Kidney (tissue), 13 donors: ENCODE measurements at regions not wholly inside any gene's neighbourhood (a gene's known extent, or its start where the extent isn't known, plus 50 kb on each side); places are given as distances from the start of the nearest gene placed in this dataset.
"Not testable (repeated sequence)": the region's sequence is repeated elsewhere in the genome, so short reads cannot be mapped to it uniquely, and the experiment has no call there.

ENCODE experiments used
- DNase-seq, 5 donors: peaks; one replicate each; pipeline ENCODE4 v3.0.0-alpha.2; 2013 to 2020
- FAIRE-seq: peaks from 2 replicates; lab custom pipeline; 2012; peaks lifted over from hg19 to GRCh38; lab: Jason Lieb, UNC
- H3K27ac ChIP-seq, 2 donors: one replicate each; pipeline ENCODE4 v1.7.0; 2013; ENCODE audit warnings: low read depth in 2 of 2, low read length in 2 of 2, inconsistent platforms in 1 of 2
- H3K27me3 ChIP-seq: one replicate; pipeline ENCODE4 v1.7.1; 2013; ENCODE audit warnings: low read length, inconsistent platforms; ENCODE audit not compliant: control insufficient read depth, insufficient read depth
- H3K36me3 ChIP-seq, 3 donors: one replicate each; pipeline versions ENCODE4 v1.7.0 to v1.7.1; 2013; ENCODE audit warnings: low read length in 3 of 3, control low read depth in 1 of 3, inconsistent platforms in 1 of 3; ENCODE audit not compliant: insufficient read depth in 3 of 3, control insufficient read depth in 2 of 3
- H3K4me1 ChIP-seq, 3 donors: one replicate each; pipeline versions ENCODE4 v1.7.0 to v1.7.1; 2013; ENCODE audit warnings: low read length in 3 of 3, inconsistent platforms in 1 of 3, low read depth in 1 of 3; ENCODE audit not compliant: control insufficient read depth in 2 of 3, insufficient read depth in 2 of 3
- H3K4me3 ChIP-seq, 3 donors: one replicate each; pipeline versions ENCODE4 v1.7.0 to v1.8.1; 2013; ENCODE audit warnings: low read length in 3 of 3, control low read depth in 1 of 3, inconsistent platforms in 1 of 3
- H3K9ac ChIP-seq, 3 donors: one replicate each; pipeline versions ENCODE4 v1.7.0 to v1.7.1; 2013; ENCODE audit warnings: low read length in 3 of 3, control low read depth in 1 of 3, inconsistent platforms in 1 of 3
- H3K9me3 ChIP-seq, 3 donors: one replicate each; pipeline versions ENCODE4 v1.7.0 to v1.7.1; 2013; ENCODE audit warnings: low read length in 3 of 3, control low read depth in 1 of 3, inconsistent platforms in 1 of 3; ENCODE audit not compliant: control insufficient read depth in 2 of 3, insufficient read depth in 1 of 3
- intact Hi-C: fragments of 100-400 bp; cut with DNase I; formaldehyde crosslinking; loops from one replicate; pipeline ENCODE4 v1.11.1; 2022
- TF ChIP-seq, protein P1 (sequence below): IDR thresholded peaks from 3 replicates; pipeline ENCODE4 v1.5.1; 2012; ENCODE audit warnings: mild to moderate bottlenecking, moderate library complexity, borderline replicate concordance; ENCODE audit not compliant: insufficient read depth; ENCODE audit errors: extremely low read depth
- donor health status: control.
- donor health status: control.
- donor health status: control.
- donor health status: control.
- donor health status: control.
- donor health status: DM: yes; HTN: yes; CAD: no.
- donor health status: Normal renal cell carcinoma (clear cell type).

DNA sequence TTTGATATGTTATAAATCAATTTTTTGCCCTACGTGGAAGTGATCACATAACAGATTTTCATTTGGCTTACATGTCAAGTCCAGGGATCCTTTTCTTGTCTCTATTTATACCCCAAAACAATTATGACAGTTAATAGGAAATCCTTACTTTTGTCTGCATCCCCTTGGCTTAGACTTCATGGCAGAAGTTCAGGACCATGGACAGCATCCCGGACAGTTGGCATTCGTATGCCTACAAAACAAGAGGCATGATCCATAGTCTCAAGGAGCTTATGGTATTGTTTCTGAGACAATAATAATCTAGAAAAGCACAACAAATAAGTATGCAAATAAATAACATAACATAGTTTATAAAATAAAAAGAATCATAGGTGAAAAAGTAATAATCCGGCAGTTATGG is 214.3 kb upstream of the GRIA1 start:
- H3K27ac ChIP-seq, result no peak overlapping the region
- TF ChIP-seq, protein P1, sequence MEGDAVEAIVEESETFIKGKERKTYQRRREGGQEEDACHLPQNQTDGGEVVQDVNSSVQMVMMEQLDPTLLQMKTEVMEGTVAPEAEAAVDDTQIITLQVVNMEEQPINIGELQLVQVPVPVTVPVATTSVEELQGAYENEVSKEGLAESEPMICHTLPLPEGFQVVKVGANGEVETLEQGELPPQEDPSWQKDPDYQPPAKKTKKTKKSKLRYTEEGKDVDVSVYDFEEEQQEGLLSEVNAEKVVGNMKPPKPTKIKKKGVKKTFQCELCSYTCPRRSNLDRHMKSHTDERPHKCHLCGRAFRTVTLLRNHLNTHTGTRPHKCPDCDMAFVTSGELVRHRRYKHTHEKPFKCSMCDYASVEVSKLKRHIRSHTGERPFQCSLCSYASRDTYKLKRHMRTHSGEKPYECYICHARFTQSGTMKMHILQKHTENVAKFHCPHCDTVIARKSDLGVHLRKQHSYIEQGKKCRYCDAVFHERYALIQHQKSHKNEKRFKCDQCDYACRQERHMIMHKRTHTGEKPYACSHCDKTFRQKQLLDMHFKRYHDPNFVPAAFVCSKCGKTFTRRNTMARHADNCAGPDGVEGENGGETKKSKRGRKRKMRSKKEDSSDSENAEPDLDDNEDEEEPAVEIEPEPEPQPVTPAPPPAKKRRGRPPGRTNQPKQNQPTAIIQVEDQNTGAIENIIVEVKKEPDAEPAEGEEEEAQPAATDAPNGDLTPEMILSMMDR, result no peak
- H3K27me3 ChIP-seq, result no peaks in the 10 kb centered on the region
- no peaks in the 10 kb centered on the region for H3K9me3 ChIP-seq
- intact Hi-C loops, result no loop called here
- no peak overlapping the region for H3K4me3 ChIP-seq
- DNase-seq (peak in 4 of 5 donors; percentile 49 to 72 (median 70)), FAIRE-seq (no peak)
- no peaks in the 10 kb centered on the region for H3K36me3 ChIP-seq
- no peak overlapping the region for H3K9ac ChIP-seq
- H3K4me1 ChIP-seq, result no peaks in the 10 kb centered on the region

DNA sequence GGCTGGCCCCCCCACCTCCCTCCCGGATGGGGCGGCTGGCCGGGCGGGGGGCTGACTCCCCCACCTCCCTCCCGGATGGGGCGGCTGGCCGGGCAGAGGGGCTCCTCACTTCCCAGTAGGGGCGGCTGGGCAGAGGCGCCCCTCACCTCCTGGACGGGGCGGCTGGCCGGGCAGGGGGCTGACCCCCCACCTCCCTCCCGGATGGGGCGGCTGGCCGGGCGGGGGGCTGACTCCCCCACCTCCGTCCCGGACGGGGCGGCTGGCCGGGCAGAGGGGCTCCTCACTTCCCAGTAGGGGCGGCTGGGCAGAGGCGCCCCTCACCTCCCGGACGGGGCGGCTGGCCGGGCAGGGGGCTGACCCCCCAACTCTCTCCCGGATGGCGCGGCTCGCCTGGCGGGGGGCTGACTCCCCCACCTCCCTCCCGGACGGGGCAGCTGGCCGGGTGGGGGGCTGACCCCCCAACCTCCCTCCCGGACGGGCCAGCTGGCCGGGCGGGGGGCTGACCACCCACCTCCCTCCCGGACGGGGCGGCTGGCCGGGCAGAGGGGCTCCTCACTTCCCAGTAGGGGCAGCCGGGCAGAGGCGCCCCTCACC is 194.1 kb upstream of the GRIA1 start:
- H3K36me3 ChIP-seq, H3K4me3 ChIP-seq, H3K4me1 ChIP-seq, H3K27me3 ChIP-seq, H3K27ac ChIP-seq, FAIRE-seq, intact Hi-C loops, DNase-seq, H3K9me3 ChIP-seq, H3K9ac ChIP-seq: not testable (repeated sequence)

DNA sequence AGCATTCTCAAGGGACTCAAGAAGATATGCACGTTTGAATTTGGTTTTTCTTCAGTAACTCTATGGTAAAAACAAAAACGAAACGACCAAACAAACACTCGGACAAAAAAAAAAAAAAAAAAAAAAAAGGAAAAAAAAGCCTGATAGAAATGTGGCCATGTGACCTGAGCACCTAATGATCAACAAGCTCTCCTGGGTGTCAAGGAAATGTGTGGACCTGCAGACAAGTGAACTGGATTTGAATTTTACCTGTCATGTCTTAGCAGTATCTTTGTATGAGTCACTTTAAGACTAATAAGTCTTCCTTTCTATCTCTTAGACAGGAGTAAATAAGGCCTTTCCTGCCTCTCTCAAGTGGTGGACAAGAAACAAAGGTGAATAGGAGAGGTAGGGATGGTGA is 190.6 kb upstream of the GRIA1 start:
- no peaks in the 10 kb centered on the region for H3K9me3 ChIP-seq
- H3K4me1 ChIP-seq, result no peaks in the 10 kb centered on the region
- H3K4me3 ChIP-seq, result no peak overlapping the region
- FAIRE-seq (no peak), DNase-seq (no peak)
- intact Hi-C loops, result no loop called here
- H3K27me3 ChIP-seq, result no peaks in the 10 kb centered on the region
- no peaks in the 10 kb centered on the region for H3K36me3 ChIP-seq
- TF ChIP-seq, protein P1, result no peak
- H3K9ac ChIP-seq, result no peak overlapping the region
- H3K27ac ChIP-seq, result no peak overlapping the region

DNA sequence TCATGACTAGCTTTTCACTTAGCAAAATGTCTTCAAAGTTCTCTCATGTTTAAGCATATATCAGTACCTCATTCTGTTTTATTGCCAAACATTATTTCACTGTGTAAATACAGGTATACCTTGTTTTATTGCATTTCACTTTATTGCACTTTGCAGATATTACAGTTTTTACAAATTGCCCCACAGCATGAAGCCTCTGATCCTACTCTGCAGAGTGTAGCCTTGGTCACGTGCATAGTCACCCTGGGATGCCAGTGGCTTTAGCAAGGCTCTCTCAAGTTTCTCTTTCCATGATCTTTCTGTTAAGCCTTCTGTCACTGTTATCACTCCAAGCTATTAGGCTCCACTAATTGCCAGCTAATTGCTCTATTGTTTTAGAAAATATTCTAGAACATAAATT is 182.2 kb upstream of the GRIA1 start:
- no peaks in the 10 kb centered on the region for H3K9me3 ChIP-seq
- H3K27ac ChIP-seq, result no peak overlapping the region
- DNase-seq (no peak), FAIRE-seq (no peak)
- no peaks in the 10 kb centered on the region for H3K27me3 ChIP-seq
- H3K4me1 ChIP-seq, result no peaks in the 10 kb centered on the region
- no peaks in the 10 kb centered on the region for H3K36me3 ChIP-seq
- intact Hi-C loops, result no loop called here
- H3K9ac ChIP-seq, result no peak overlapping the region
- TF ChIP-seq, protein P1, result no peak
- no peak overlapping the region for H3K4me3 ChIP-seq
